Mucosa of stomach (tissue), 1 donor: ENCODE measurements at regions not wholly inside any gene's neighbourhood (a gene's known extent, or its start where the extent isn't known, plus 50 kb on each side); places are given as distances from the start of the nearest gene placed in this dataset.

Source experiments
- H3K27me3 ChIP-seq: one replicate; pipeline ENCODE4 v1.7.0; 2013; ENCODE audit warnings: mild to moderate bottlenecking, low read length; ENCODE audit not compliant: control insufficient read depth, insufficient read depth
- H3K36me3 ChIP-seq: one replicate; pipeline ENCODE4 v1.7.0; 2013; ENCODE audit warnings: low read length; ENCODE audit not compliant: control insufficient read depth, insufficient read depth
- H3K4me1 ChIP-seq: one replicate; pipeline ENCODE4 v1.7.0; 2013; ENCODE audit warnings: mild to moderate bottlenecking, low read length; ENCODE audit not compliant: control insufficient read depth, insufficient read depth
- H3K4me3 ChIP-seq: one replicate; pipeline ENCODE4 v1.7.0; 2013; ENCODE audit warnings: low read length
- H3K9ac ChIP-seq: one replicate; pipeline ENCODE4 v1.7.0; 2013; ENCODE audit warnings: mild to moderate bottlenecking, low read length, moderate library complexity
- H3K9me3 ChIP-seq: one replicate; pipeline ENCODE4 v1.7.0; 2013; ENCODE audit warnings: mild to moderate bottlenecking, low read length, moderate library complexity; ENCODE audit not compliant: control insufficient read depth
- donor health status: Pancreatic carcinoma.

GRCh38 chr18:77905011-77905410 lies 655.4 kb downstream of the GALR1 start:
- Histone ChIP-seq H3K9ac (no peak overlapping the region), H3K27me3 (no peaks in the 10 kb centered on the region), H3K4me3 (no peak overlapping the region), H3K36me3 (no peaks in the 10 kb centered on the region), H3K4me1 (no peaks in the 10 kb centered on the region), H3K9me3 (no peaks in the 10 kb centered on the region)

DNA sequence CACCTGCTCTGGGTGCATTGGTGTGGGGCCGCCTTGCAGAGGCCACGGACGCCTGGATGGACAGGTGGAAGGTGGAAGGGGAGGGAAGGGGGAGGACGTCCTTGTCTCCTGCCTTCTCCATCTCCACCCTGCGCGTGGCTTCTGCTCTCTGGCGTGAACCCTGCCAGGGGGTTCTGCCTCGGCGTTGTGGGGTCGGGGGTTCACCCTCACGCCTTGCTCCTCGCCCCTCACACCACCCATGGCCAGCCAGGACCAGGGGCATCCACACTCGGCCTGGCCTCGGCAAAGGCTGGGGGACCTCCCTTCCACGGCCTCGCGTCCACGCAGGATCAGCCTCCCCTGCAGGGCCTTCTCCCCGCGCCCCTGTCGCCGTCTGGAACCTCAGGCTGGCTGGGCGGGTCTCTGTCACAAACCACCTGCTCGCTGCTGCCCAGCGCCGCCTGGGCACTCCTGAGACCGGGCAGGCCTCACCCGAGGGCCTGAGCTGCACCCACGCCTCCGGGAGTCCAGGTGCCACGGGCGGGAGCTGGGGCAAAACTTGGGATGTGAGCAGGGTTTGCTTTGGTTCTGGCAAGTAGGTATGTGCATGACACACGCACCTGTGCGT lies 655.9 kb downstream of the GALR1 start:
- no peak overlapping the region for H3K4me3 ChIP-seq
- H3K4me1 ChIP-seq, result no peaks in the 10 kb centered on the region
- H3K27me3 ChIP-seq, result no peaks in the 10 kb centered on the region
- H3K9me3 ChIP-seq, result no peaks in the 10 kb centered on the region
- no peaks in the 10 kb centered on the region for H3K36me3 ChIP-seq
- H3K9ac ChIP-seq, result no peak overlapping the region

DNA sequence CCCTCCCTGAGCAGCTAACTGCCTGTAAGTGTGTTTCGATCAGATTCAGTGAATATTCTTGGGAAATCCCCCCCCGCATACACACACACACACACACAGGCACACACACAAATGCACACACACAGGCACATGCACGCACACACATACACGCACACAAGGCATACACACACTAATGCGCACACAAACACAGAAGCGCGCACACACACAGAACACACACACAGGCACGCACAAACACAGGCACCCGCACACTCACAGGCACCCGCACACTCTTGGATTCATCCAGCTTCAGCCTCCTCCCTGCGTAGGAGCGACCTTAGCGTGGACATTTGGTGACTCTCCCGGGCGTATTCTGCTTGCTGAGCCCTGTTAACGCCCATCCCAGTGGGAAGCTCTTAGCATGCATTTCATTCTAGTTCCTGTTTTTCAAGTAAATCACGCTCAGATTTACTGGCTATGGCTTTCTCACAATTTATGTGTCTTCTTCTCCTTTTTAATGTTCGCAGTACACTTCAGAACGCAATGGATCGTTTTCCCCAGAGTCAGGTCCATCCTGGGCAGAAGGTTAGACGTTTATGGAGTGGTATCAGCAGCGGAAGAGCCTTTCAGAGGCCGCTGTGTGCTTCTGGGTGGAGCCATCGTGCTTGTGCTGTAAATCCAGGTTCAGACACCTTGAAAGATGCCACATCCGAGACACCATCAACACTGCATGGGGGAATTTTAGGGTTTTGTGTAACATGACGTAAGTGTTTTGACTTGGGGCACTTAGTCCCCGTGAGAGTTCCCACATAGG lies 656.6 kb downstream of the GALR1 start:
- Histone ChIP-seq H3K27me3 (no peaks in the 10 kb centered on the region), H3K36me3 (no peaks in the 10 kb centered on the region), H3K4me3 (no peak overlapping the region), H3K4me1 (no peaks in the 10 kb centered on the region), H3K9me3 (no peaks in the 10 kb centered on the region), H3K9ac (no peak overlapping the region)

DNA sequence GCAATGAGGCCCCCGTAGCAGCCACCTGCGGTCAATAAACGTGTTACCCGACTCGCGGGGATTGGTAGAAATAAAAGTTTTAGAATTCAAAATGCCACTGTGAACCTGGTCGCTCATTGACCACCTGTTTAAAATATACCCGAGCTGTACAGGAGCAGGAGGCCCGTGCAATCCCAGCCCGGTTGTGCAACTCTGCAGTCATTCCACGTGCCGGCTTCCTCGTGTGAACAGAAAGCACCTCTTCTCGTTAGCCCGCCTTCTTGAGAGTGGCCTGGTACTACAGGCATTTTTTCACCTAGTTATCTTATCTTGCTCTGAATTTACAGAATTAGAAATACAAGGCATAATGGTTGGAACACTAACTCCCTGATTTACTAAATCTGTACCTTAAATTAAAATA lies 660.7 kb downstream of the GALR1 start:
- no peaks in the 10 kb centered on the region for H3K4me1 ChIP-seq
- H3K36me3 ChIP-seq, result no peaks in the 10 kb centered on the region
- no peak overlapping the region for H3K4me3 ChIP-seq
- no peaks in the 10 kb centered on the region for H3K27me3 ChIP-seq
- no peaks in the 10 kb centered on the region for H3K9me3 ChIP-seq
- H3K9ac ChIP-seq, result no peak overlapping the region

DNA sequence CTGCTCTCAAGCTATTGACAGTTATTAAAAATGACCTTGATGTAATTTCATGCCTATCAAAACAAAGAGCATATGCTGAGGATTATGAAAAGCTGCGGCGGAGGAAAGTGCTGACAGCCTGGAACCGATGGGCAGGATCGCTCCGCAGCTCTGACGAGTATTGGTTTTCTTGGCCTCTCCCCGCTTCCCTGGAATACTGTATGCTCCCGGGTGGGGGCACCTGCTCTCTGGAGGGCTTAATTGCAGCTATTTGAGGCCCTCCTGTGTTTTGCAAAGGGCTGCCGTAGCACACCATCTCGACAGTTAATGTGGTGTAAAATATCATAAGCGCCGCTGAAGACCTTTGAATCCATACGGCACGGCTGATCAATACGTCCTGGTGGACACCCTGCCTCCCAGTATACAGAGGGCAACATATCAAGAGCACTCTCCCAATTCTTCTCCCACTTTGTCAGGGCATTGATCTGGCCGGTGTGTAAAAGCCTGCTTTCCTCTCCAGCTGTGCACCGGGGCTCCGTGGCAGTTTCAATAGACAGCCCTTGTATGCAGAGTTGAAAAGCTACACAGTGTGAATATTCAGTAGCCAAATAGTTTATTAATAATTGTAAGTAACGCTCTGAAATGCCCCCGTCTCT lies 662.4 kb downstream of the GALR1 start:
- H3K4me1 ChIP-seq, result no peaks in the 10 kb centered on the region
- H3K9ac ChIP-seq, result no peak overlapping the region
- no peaks in the 10 kb centered on the region for H3K27me3 ChIP-seq
- H3K9me3 ChIP-seq, result no peaks in the 10 kb centered on the region
- H3K4me3 ChIP-seq, result no peak overlapping the region
- no peaks in the 10 kb centered on the region for H3K36me3 ChIP-seq

DNA sequence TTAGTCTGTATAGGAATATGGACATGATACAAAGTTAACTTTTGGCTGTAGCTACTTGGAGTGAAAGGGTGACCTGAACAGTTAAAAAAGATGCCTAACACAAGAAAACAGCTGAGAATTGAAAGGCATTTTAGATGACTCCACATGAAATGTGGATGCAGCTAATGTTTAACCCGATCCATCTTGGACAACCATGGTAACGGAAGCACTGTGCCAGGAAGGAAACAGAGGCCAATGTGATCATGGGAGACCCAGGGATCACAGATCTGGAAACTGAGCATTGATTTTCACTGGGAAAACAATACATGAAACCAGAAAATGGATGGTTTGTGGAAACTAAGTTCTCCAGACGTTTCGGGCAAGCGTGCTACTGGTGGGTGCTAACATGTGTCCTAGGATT lies 669.1 kb downstream of the GALR1 start:
- H3K9ac ChIP-seq, result no peak overlapping the region
- H3K9me3 ChIP-seq, result no peaks in the 10 kb centered on the region
- H3K4me3 ChIP-seq, result no peak overlapping the region
- H3K27me3 ChIP-seq, result no peaks in the 10 kb centered on the region
- no peaks in the 10 kb centered on the region for H3K36me3 ChIP-seq
- H3K4me1 ChIP-seq, result no peaks in the 10 kb centered on the region

GRCh38 chr18:77919923-77920322 lies 670.3 kb downstream of the GALR1 start:
- Histone ChIP-seq H3K4me3 (no peak overlapping the region), H3K9ac (no peak overlapping the region), H3K9me3 (no peaks in the 10 kb centered on the region), H3K36me3 (no peaks in the 10 kb centered on the region), H3K27me3 (no peaks in the 10 kb centered on the region), H3K4me1 (no peaks in the 10 kb centered on the region)

DNA sequence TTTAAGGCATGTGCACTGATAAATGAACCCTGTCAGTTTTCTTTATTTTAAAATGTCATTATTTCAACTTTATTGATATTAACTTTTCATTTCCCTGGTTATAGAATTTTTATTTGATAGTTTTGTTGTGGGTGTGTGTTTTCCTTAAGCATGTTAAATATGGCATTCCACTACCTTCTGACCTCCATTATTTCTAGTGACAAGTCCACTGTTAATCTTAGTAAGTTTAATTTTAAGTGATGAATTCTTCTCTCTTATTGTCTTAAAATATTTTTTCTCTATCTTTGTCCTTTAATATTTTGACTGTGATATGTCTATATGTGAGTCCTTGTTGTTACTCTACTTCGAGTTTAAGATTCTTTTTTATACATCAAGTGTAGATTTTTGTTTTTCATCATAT lies 685.7 kb downstream of the GALR1 start:
- H3K4me3 ChIP-seq, result no peak overlapping the region
- H3K27me3 ChIP-seq, result no peaks in the 10 kb centered on the region
- H3K4me1 ChIP-seq, result no peaks in the 10 kb centered on the region
- H3K9me3 ChIP-seq, result no peaks in the 10 kb centered on the region
- H3K36me3 ChIP-seq, result no peaks in the 10 kb centered on the region
- H3K9ac ChIP-seq, result no peak overlapping the region

GRCh38 chr18:77940566-77940965 lies 690.9 kb downstream of the GALR1 start:
- no peaks in the 10 kb centered on the region for H3K27me3 ChIP-seq
- H3K9me3 ChIP-seq, result no peaks in the 10 kb centered on the region
- H3K36me3 ChIP-seq, result no peaks in the 10 kb centered on the region
- H3K4me3 ChIP-seq, result no peak overlapping the region
- H3K4me1 ChIP-seq, result no peaks in the 10 kb centered on the region
- no peak overlapping the region for H3K9ac ChIP-seq

GRCh38 chr18:77944533-77944932 lies 694.9 kb downstream of the GALR1 start:
- H3K27me3 ChIP-seq, result no peaks in the 10 kb centered on the region
- H3K4me3 ChIP-seq, result no peak overlapping the region
- H3K9me3 ChIP-seq, result no peaks in the 10 kb centered on the region
- no peaks in the 10 kb centered on the region for H3K36me3 ChIP-seq
- H3K4me1 ChIP-seq, result no peaks in the 10 kb centered on the region
- no peak overlapping the region for H3K9ac ChIP-seq

GRCh38 chr18:77948567-77948966 lies 698.9 kb downstream of the GALR1 start:
- Histone ChIP-seq H3K27me3 (no peaks in the 10 kb centered on the region), H3K9ac (no peak overlapping the region), H3K4me1 (no peaks in the 10 kb centered on the region), H3K4me3 (no peak overlapping the region), H3K9me3 (no peaks in the 10 kb centered on the region), H3K36me3 (no peaks in the 10 kb centered on the region)

- Histone ChIP-seq H3K9me3 (no peaks in the 10 kb centered on the region), H3K4me1 (no peaks in the 10 kb centered on the region), H3K27me3 (no peaks in the 10 kb centered on the region), H3K4me3 (no peak overlapping the region), H3K36me3 (no peaks in the 10 kb centered on the region), H3K9ac (no peak overlapping the region)
These were observed 699.8 kb downstream of the GALR1 start for GRCh38 chr18:77949355-77949973.
